ENCODE measurements at regions not wholly inside any gene's neighbourhood (a gene's known extent, or its start where the extent isn't known, plus 50 kb on each side); places are given as distances from the start of the nearest gene placed in this dataset.

DNA sequence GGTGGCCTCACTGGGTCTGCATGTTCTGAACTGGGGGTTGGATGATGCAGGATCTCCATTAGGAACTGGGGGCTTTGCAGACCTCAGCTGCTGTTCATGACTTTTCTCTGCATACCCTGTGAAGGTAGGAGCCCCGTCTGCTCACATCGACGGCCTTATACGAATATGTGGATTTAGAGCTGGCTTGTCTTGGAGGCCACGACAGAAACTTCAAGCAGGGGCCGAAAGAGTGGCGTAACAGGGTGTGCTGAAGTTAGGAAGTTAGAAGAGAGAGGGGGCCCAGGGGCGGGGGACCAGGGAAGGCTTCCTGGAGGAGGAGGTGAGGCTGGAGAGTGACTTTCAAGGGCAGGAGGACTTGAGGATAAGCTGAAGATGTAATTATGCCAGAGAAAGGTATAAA lies 144.9 kb downstream of the TSN start:
- TF ChIP-seq EZH2 (IDR thresholded peaks at IDR 0.05; ENCODE audit: insufficient read depth, poor library complexity, severe bottlenecking), result no peak
- TF ChIP-seq EZH2phosphoT487 (IDR thresholded peaks at IDR 0.05; ENCODE audit: insufficient read depth, low read depth), result no peak
